Body of pancreas (tissue), 4 donors: ENCODE measurements at regions not wholly inside any gene's neighbourhood (a gene's known extent, or its start where the extent isn't known, plus 50 kb on each side); places are given as distances from the start of the nearest gene placed in this dataset.

Source experiments
- ATAC-seq: fragments of 150-250 bp; one replicate; pipeline ENCODE4 v1.9.1; 2016
- DNase-seq, 4 donors: peaks; one replicate each; pipeline ENCODE4 v3.0.0-alpha.2; 2019
- H3K27ac ChIP-seq, 4 donors: fragments of 200-600 bp; sonication (generic); 1 replicate in 3 of 4; 2 replicates in 1 of 4; pipeline versions ENCODE4 v1.5.1 to v1.6.1; 2016 to 2019; ENCODE audit warnings: mild to moderate bottlenecking in 1 of 4, mixed read lengths in 1 of 4, moderate library complexity in 1 of 4
- H3K27me3 ChIP-seq, 2 donors: fragments of 200-600 bp; sonication (generic); one replicate each; pipeline ENCODE4 v1.6.0; 2016; ENCODE audit warnings: mild to moderate bottlenecking in 1 of 2
- H3K36me3 ChIP-seq, 2 donors: fragments of 200-600 bp; sonication (generic); replicated peaks in 1 of 2; 2 replicates each; pipeline ENCODE4 v1.5.1; 2016; ENCODE audit warnings: low read depth in 2 of 2; ENCODE audit not compliant: insufficient read depth in 1 of 2
- H3K4me1 ChIP-seq: fragments of 200-600 bp; sonication (generic); one replicate; pipeline ENCODE4 v1.6.0; 2016
- H3K4me3 ChIP-seq, 2 donors: fragments of 200-600 bp; sonication (generic); 1 replicate in 1 of 2; 2 replicates in 1 of 2; pipeline ENCODE4 v1.5.1; 2016 to 2019
- H3K9me3 ChIP-seq, 3 donors: fragments of 200-600 bp; sonication (generic); 1 replicate in 2 of 3; 2 replicates in 1 of 3; pipeline ENCODE4 v1.5.1; 2016
- POLR2A ChIP-seq, 3 donors: fragments of 450-650 bp; IDR thresholded peaks; one replicate each; pipeline ENCODE4 v1.6.1; 2016; ENCODE audit warnings: antibody characterized with exemption in 3 of 3, mild to moderate bottlenecking in 2 of 3
- WGBS, 2 donors: methylation state at CpG; one replicate each; pipeline ENCODE4 v1.1.5; 2017; 5-methylcytosine and 5-hydroxymethylcytosine counted together
- intact Hi-C: fragments of 100-400 bp; cut with DNase I; formaldehyde crosslinking; loops from one replicate; pipeline ENCODE4 v1.15.1; 2023
- TF ChIP-seq, protein P1 (sequence below), 7 experiments: fragments of 450-650 bp in 4 of 7; fragments of 200-600 bp in 3 of 7; sonication (generic) in 3 of 7; IDR thresholded peaks; one replicate each; pipeline ENCODE4 v1.5.1; 2016 to 2019; ENCODE audit warnings: antibody characterized with exemption in 7 of 7

DNA sequence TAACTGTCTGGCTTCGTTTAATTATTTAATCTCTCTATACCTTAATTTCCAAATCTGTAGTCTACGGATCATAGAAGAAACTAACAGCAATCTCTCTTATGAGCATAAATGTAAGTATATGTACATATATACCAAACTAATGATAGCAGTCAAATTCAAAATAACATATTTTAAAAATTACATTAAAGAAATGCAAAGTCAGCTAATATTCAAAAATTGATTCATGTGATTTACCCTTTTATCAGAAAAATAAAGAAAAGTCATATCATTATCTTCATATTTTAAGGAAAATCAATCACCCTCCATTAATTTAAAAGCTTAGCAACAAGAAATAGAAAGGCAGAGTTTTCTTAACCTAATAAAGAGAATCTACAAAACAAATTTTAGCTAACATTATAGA lies 575.9 kb downstream of the IRS1 start:
- intact Hi-C loops = loop anchor here (10.0 kb wide), 1 partner anchor 581 kb away; no protein-coding TSS in a partner anchor
- no peak for TF ChIP-seq POLR2A (IDR thresholded peaks at IDR 0.05)
- TF ChIP-seq, protein P1, sequence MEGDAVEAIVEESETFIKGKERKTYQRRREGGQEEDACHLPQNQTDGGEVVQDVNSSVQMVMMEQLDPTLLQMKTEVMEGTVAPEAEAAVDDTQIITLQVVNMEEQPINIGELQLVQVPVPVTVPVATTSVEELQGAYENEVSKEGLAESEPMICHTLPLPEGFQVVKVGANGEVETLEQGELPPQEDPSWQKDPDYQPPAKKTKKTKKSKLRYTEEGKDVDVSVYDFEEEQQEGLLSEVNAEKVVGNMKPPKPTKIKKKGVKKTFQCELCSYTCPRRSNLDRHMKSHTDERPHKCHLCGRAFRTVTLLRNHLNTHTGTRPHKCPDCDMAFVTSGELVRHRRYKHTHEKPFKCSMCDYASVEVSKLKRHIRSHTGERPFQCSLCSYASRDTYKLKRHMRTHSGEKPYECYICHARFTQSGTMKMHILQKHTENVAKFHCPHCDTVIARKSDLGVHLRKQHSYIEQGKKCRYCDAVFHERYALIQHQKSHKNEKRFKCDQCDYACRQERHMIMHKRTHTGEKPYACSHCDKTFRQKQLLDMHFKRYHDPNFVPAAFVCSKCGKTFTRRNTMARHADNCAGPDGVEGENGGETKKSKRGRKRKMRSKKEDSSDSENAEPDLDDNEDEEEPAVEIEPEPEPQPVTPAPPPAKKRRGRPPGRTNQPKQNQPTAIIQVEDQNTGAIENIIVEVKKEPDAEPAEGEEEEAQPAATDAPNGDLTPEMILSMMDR (IDR thresholded peaks at IDR 0.05) = no peak
- no peaks in the 10 kb centered on the region for H3K36me3 ChIP-seq
- WGBS, 2 donors = 83% methylated on average over 2 of the region's 2 CpGs
- DNase-seq (no peak), ATAC-seq (no peak)
- no peaks in the 10 kb centered on the region for H3K9me3 ChIP-seq
- no peak overlapping the region for H3K27ac ChIP-seq
- no peaks in the 10 kb centered on the region for H3K27me3 ChIP-seq
- no peak overlapping the region for H3K4me3 ChIP-seq
- H3K4me1 ChIP-seq = no peaks in the 10 kb centered on the region

DNA sequence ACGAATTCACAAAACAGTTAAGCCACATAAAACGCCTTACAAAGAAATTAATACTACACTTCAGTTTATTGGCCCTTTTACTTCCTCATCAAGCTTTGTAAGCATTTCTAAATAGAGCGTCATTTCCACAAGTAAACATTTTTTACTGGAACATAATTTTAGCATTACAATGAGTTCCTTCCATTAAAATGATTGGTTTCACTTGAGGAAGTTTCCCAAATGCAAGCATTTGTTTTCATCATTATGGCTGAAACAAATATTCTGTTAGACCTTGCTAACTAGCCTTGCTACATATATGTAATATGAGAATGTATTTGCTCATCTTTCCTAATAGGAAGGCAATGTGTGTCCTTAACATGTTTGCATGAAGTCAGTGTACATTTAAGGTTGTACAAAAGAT lies 579.1 kb downstream of the IRS1 start:
- no peaks in the 10 kb centered on the region for H3K36me3 ChIP-seq
- no peak overlapping the region for H3K27ac ChIP-seq
- 61 to 63% methylated on average over 3 of the region's 3 CpGs for WGBS, 2 donors
- intact Hi-C loops = loop anchor here (10.0 kb wide), 1 partner anchor 584 kb away; no protein-coding TSS in a partner anchor
- DNase-seq (no peak), ATAC-seq (no peak)
- H3K9me3 ChIP-seq = no peaks in the 10 kb centered on the region
- no peak overlapping the region for H3K4me3 ChIP-seq
- no peak for TF ChIP-seq POLR2A (IDR thresholded peaks at IDR 0.05)
- no peaks in the 10 kb centered on the region for H3K27me3 ChIP-seq
- H3K4me1 ChIP-seq = no peaks in the 10 kb centered on the region

DNA sequence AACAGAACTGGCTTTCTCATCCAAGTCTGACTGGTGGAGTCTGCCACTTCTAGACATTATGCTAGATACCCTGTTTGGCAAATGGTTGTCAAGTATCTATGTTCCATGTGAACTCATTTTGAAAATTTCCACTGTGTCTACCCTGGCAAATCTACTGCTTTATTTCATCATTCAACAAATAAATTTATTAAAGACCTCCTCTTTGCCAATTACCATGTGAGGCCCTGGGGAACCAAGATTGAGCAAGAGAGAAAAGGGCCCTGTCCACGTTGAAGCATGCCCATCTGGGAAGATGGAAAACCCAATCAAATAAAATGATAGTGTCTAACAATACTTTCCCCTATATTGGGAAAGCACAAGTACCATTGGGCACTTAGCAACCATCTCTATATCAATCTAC lies 582.4 kb downstream of the IRS1 start:
- no peaks in the 10 kb centered on the region for H3K27me3 ChIP-seq
- H3K9me3 ChIP-seq = no peaks in the 10 kb centered on the region
- no peak overlapping the region for H3K27ac ChIP-seq
- TF ChIP-seq POLR2A (IDR thresholded peaks at IDR 0.05) = no peak
- TF ChIP-seq, protein P1 (IDR thresholded peaks at IDR 0.05) = no peak
- intact Hi-C loops = no loop called here
- DNase-seq (no peak), ATAC-seq (no peak)
- no peaks in the 10 kb centered on the region for H3K36me3 ChIP-seq
- H3K4me3 ChIP-seq = no peak overlapping the region
- no peaks in the 10 kb centered on the region for H3K4me1 ChIP-seq
- WGBS, 2 donors = 73 to 74% methylated on average over 1 of the region's 1 CpG

DNA sequence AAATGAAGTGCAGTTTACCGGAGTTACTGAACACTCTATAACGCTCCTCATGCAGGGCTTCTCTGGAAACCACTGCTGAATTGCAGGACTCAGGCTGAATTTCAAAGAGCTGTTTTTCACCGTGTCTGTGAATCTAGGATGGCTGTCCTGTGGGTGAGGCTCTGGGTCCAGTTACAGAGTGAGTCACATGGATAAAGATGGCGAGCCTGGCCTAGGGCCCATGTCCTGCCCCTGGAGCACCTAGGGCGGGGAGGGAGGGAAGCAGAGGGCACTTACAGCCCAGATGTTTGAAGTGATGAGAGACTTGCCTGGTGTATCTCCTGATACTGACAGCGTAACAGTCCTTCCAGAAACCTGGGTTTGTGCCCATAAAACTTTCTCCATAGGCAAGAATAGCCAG lies 583.0 kb downstream of the IRS1 start:
- intact Hi-C loops = no loop called here

DNA sequence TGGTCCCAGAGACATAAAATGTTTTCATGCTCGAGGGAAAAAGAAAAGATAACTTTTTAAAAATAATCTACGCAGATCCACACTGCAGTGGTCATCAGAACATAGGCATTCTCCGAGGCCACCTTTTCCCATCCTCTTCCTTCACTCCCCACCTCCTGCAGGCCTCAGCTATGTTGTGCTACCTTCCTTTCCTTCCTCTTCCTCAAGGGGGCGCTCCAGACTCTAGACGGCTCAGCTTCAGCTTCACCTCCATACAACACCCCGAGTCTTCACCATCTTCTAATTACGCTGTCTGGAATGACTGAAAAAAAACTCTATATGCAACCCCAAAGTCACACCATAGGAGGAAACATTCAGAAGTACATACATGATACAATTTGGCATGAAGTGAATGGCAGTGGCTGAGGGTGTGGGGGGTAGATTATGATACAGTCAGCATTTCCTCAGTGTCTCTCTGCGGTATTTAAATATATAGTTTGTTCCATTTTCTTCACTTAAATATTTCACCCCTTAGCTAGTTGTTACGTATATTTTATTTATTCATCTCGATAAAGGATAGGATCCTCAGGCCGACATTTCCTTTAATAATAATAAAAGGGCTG lies 583.6 kb downstream of the IRS1 start:
- intact Hi-C loops = no loop called here
- Histone ChIP-seq H3K9me3 (no peaks in the 10 kb centered on the region), H3K4me1 (no peaks in the 10 kb centered on the region), H3K27me3 (no peaks in the 10 kb centered on the region), H3K36me3 (no peaks in the 10 kb centered on the region), H3K27ac (no peak overlapping the region), H3K4me3 (no peak overlapping the region)
- 44 to 52% methylated on average over 11 of the region's 11 CpGs for WGBS, 2 donors
- ATAC-seq (peak; percentile 58), DNase-seq (peak; percentile 71 to 77 (median 74))
- TF ChIP-seq, protein P1 (IDR thresholded peaks at IDR 0.05) = peak; percentile 47 to 84 (median 66)
- TF ChIP-seq POLR2A (IDR thresholded peaks at IDR 0.05) = no peak

More for the DNA sequence above, 583.0 kb downstream of the IRS1 start:
- Histone ChIP-seq H3K27ac (no peak overlapping the region), H3K36me3 (no peaks in the 10 kb centered on the region), H3K4me3 (no peak overlapping the region), H3K4me1 (no peaks in the 10 kb centered on the region), H3K27me3 (no peaks in the 10 kb centered on the region), H3K9me3 (no peaks in the 10 kb centered on the region)
- TF ChIP-seq, protein P1 (IDR thresholded peaks at IDR 0.05) = no peak
- no peak for TF ChIP-seq POLR2A (IDR thresholded peaks at IDR 0.05)
- 77 to 86% methylated on average over 6 of the region's 6 CpGs for WGBS, 2 donors
- ATAC-seq (no peak), DNase-seq (no peak)
